WI38 (cell line): ENCODE measurements at regions not wholly inside any gene's neighbourhood (a gene's known extent, or its start where the extent isn't known, plus 50 kb on each side); places are given as distances from the start of the nearest gene placed in this dataset.
"Not testable (repeated sequence)": the region's sequence is repeated elsewhere in the genome, so short reads cannot be mapped to it uniquely, and the experiment has no call there.

Experiments
- H3K4me3 ChIP-seq: 2 replicates; pipeline ENCODE4 v1.5.1; 2011; ENCODE audit warnings: low read depth, mild to moderate bottlenecking, control low read depth, low read length
- TF ChIP-seq, protein P1 (sequence below): IDR thresholded peaks from 2 replicates; pipeline ENCODE4 v1.5.1; 2012; ENCODE audit warnings: low read depth, mild to moderate bottlenecking, control low read depth, low read length

DNA sequence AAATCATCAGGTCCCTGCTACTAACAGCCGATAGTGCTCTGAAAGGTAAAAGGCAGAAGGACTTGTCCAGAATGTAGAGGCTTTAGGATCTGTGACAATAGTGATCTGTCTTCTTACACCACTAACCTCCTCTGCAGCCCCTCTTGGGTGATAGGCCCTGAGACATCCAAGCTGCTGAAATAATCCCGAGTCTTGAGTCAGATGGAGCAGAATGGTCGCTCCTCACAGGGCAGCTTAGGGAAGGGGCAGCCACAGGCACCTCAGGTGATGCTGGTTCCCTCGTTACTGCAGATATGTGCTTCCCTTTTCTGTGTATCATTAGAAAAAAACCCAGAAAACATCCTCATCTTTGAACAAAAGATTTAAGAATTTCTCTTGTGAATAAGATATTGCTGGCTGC lies 157.1 kb upstream of the DLX2 start:
- H3K4me3 ChIP-seq = no peak overlapping the region
- TF ChIP-seq, protein P1, sequence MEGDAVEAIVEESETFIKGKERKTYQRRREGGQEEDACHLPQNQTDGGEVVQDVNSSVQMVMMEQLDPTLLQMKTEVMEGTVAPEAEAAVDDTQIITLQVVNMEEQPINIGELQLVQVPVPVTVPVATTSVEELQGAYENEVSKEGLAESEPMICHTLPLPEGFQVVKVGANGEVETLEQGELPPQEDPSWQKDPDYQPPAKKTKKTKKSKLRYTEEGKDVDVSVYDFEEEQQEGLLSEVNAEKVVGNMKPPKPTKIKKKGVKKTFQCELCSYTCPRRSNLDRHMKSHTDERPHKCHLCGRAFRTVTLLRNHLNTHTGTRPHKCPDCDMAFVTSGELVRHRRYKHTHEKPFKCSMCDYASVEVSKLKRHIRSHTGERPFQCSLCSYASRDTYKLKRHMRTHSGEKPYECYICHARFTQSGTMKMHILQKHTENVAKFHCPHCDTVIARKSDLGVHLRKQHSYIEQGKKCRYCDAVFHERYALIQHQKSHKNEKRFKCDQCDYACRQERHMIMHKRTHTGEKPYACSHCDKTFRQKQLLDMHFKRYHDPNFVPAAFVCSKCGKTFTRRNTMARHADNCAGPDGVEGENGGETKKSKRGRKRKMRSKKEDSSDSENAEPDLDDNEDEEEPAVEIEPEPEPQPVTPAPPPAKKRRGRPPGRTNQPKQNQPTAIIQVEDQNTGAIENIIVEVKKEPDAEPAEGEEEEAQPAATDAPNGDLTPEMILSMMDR = no peak

GRCh38 chr2:172260336-172260735 lies 157.6 kb upstream of the DLX2 start:
- no peak overlapping the region for H3K4me3 ChIP-seq
- TF ChIP-seq, protein P1 = no peak

DNA sequence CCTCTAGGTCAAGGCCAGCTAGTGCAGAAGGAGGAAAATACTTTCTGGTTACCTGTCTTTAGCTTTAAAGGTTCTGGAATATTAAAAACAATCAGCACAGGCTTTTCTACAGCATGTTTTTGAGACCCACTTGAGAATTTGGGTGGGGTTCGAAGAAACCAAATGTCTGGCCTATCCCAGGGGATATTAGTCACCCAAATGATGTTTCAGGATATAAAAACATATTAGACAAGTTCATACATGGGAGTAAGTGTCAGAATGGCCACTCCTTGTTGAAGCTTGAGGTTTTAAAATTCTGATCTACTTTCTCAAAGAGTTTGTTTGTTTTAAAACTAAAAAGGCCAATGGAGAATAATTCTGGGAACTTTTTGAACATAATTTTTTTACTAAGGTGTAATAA lies 158.6 kb upstream of the DLX2 start:
- TF ChIP-seq, protein P1 = no peak

DNA sequence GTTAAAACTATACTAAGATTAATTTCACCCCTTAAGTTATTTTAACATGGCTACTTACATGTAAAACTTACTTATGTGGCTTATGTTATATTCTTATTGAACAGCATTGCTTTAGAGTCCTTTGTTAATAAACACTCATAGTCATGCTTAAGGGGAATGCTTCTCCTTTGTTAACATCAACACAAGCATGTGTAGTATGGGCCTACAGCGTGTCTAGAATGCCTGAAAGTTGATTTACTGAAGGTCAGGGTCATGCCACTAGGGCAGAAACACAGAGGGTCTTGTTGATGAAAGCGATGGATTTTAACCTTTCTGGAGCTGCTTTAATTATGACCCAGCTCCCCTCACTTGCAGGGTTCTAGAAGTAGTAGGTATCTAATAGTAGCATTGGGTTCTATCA lies 159.8 kb upstream of the DLX2 start:
- TF ChIP-seq, protein P1 = no peak
- H3K4me3 ChIP-seq = no peak overlapping the region

More for the DNA sequence above, 158.6 kb upstream of the DLX2 start:
- no peak overlapping the region for H3K4me3 ChIP-seq

DNA sequence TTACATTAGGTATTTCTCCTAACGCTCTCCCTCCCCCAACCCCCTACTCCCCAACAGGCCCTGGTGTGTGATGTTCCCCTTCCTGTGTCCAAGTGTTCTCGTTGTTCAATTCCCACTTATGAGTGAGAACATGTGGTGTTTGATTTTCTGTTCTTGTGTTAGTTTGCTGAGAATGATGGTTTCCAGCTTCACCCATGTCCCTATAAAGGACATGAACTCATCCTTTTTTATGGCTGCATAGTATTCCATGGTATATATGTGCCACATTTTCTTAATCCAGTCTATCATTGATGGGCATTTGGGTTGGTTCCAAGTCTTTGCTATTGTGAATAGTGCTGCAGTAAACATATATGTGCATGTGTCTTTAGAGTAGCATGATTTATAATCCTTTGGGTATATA lies 162.1 kb upstream of the DLX2 start:
- H3K4me3 ChIP-seq = not testable (repeated sequence)

GRCh38 chr2:172269507-172270244 lies 157.7 kb upstream of the ITGA6 start:
- H3K4me3 ChIP-seq = not testable (repeated sequence)

DNA sequence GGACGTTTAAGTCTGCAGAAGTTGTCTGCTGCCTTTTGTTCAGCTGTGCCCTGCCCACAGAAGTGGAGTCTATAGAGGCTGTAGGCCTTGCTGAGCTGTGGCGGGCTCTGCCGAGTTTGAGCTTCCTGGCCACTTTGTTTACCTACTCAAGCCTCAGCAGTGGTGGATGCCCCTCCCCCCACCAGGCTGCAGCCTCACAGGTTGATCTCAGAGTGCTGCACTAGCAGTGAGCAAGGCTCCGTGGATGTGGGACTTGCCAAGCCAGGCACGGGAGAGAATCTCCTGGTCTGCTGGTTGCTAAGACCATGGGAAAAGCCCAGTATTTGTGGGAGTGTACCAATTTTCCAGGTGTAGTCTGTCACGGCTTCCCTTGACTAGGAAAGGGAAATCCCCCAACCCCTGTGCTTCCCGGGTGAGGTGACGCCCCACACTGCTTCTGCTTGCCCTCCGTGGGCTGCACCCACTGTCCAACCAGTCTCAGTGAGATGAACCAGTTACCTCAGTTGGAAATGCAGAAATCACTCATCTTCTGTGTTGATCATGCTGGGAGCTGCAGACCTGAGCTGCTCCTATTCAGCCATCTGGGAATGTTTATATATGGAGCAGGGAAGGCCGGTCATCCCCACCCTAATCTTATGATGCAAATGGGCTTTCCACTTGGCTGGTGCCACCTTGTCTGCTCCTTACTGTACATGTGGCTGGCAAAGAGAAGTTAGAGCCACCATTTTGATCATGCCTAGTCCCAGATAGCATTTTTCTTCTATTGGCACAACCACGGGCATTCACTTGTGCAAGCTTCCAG lies 156.9 kb upstream of the ITGA6 start:
- TF ChIP-seq, protein P1 = no peak
- H3K4me3 ChIP-seq = no peak overlapping the region

DNA sequence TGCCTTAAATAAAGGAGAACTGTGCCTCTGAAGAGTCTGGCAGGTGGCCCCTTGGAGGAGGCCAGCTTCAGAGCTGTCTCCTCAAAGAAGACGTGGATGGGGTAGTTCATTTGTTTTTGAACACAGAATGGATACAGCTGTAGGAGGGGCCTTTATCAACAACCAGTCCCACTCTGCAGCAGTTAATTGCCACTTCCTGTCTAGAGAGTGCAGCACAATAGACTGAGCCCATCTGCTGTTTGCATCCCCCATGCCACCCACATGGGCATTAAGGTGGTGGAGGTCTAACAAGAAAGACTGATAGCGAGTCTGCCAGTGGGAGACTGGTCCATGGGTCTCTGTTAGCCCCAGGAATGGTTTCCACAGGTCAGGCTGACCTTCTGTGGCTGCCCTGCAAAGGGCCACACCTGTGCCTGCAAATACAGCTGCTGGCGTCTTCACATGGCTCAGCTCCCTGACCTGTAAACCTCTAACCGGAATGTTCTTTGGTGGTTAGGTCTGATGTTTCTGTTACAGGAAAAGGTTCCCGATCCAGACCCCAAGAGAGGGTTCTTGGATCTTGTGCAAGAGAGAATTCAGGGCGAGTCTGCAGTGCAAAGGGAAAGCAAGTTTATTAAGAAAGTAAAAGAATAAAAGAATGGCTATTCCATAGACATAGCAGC lies 153.3 kb upstream of the ITGA6 start:
- TF ChIP-seq, protein P1 = no peak

More for the DNA sequence above, 153.3 kb upstream of the ITGA6 start:
- no peak overlapping the region for H3K4me3 ChIP-seq
